ENCODE measurements at regions not wholly inside any gene's neighbourhood (a gene's known extent, or its start where the extent isn't known, plus 50 kb on each side); places are given as distances from the start of the nearest gene placed in this dataset.

GRCh38 chr9:89752154-89752553, 147.3 kb downstream of the GADD45G start:
- H3K27ac Mint-ChIP-seq (ENCODE audit: unreplicated experiment): no peak overlapping the region
- DNase-seq (ENCODE audit: extremely low spot score, unreplicated experiment): no peak
- no peak overlapping the region for H3K4me3 Mint-ChIP-seq (ENCODE audit: unreplicated experiment)
- H3K4me1 Mint-ChIP-seq (ENCODE audit: unreplicated experiment): no peaks in the 10 kb centered on the region
- peaks cover 4% of the 10 kb centered on the region for H3K27me3 Mint-ChIP-seq (ENCODE audit: unreplicated experiment)
- H3K36me3 Mint-ChIP-seq (ENCODE audit: unreplicated experiment): no peaks in the 10 kb centered on the region
- no peaks in the 10 kb centered on the region for H3K9me3 Mint-ChIP-seq (ENCODE audit: unreplicated experiment)
- no peak for TF ChIP-seq CTCF (IDR thresholded peaks at IDR 0.05)

- TF ChIP-seq CTCF (IDR thresholded peaks at IDR 0.05): no peak
- H3K9me3 Mint-ChIP-seq (ENCODE audit: unreplicated experiment): no peaks in the 10 kb centered on the region
- no peaks in the 10 kb centered on the region for H3K36me3 Mint-ChIP-seq (ENCODE audit: unreplicated experiment)
Observed at GRCh38 chr9:89753472-89754055, 148.8 kb downstream of the GADD45G start.

GRCh38 chr9:89754193-89754592, 149.4 kb downstream of the GADD45G start:
- Mint-ChIP-seq H3K27me3 (ENCODE audit: unreplicated experiment) (peaks cover 4% of the 10 kb centered on the region), H3K9me3 (ENCODE audit: unreplicated experiment) (no peaks in the 10 kb centered on the region), H3K27ac (ENCODE audit: unreplicated experiment) (no peak overlapping the region), H3K4me1 (ENCODE audit: unreplicated experiment) (no peaks in the 10 kb centered on the region), H3K4me3 (ENCODE audit: unreplicated experiment) (no peak overlapping the region), H3K36me3 (ENCODE audit: unreplicated experiment) (no peaks in the 10 kb centered on the region)
- DNase-seq (ENCODE audit: extremely low spot score, unreplicated experiment): no peak
- no peak for TF ChIP-seq CTCF (IDR thresholded peaks at IDR 0.05)

More at GRCh38 chr9:89753472-89754055, 148.8 kb downstream of the GADD45G start:
- Mint-ChIP-seq H3K27me3 (ENCODE audit: unreplicated experiment) (peaks cover 4% of the 10 kb centered on the region), H3K4me1 (ENCODE audit: unreplicated experiment) (no peaks in the 10 kb centered on the region), H3K27ac (ENCODE audit: unreplicated experiment) (no peak overlapping the region), H3K4me3 (ENCODE audit: unreplicated experiment) (no peak overlapping the region)
- DNase-seq (ENCODE audit: extremely low spot score, unreplicated experiment): no peak

GRCh38 chr9:89755821-89756220, 151.0 kb downstream of the GADD45G start:
- Mint-ChIP-seq H3K27ac (ENCODE audit: unreplicated experiment) (no peak overlapping the region), H3K36me3 (ENCODE audit: unreplicated experiment) (no peaks in the 10 kb centered on the region)
- DNase-seq (ENCODE audit: extremely low spot score, unreplicated experiment): no peak

More at GRCh38 chr9:89755821-89756220, 151.0 kb downstream of the GADD45G start:
- H3K4me3 Mint-ChIP-seq (ENCODE audit: unreplicated experiment): no peak overlapping the region
- peaks cover 2% of the 10 kb centered on the region for H3K27me3 Mint-ChIP-seq (ENCODE audit: unreplicated experiment)
- TF ChIP-seq CTCF (IDR thresholded peaks at IDR 0.05): no peak
- H3K4me1 Mint-ChIP-seq (ENCODE audit: unreplicated experiment): no peaks in the 10 kb centered on the region
- H3K9me3 Mint-ChIP-seq (ENCODE audit: unreplicated experiment): peaks cover 2% of the 10 kb centered on the region
